Mesendoderm (in vitro differentiated cells): ENCODE measurements at regions not wholly inside any gene's neighbourhood (a gene's known extent, or its start where the extent isn't known, plus 50 kb on each side); places are given as distances from the start of the nearest gene placed in this dataset.
"Not testable (repeated sequence)": the region's sequence is repeated elsewhere in the genome, so short reads cannot be mapped to it uniquely, and the experiment has no call there.

Experiments used
- DNase-seq: peaks from one replicate; pipeline ENCODE4 v3.0.0; 2013
- H2AK5ac ChIP-seq: 2 replicates; pipeline ENCODE4 v1.6.1; 2013; ENCODE audit warnings: low read length, inconsistent platforms
- H2BK120ac ChIP-seq: 2 replicates; pipeline ENCODE4 v1.6.1; 2013; ENCODE audit warnings: low read depth, mild to moderate bottlenecking, low read length, moderate library complexity, mixed read lengths
- H2BK15ac ChIP-seq: replicated peaks from 2 replicates; pipeline ENCODE4 v1.6.1; 2013; ENCODE audit warnings: low read depth, mild to moderate bottlenecking, moderate library complexity
- H2BK5ac ChIP-seq: 2 replicates; pipeline ENCODE4 v1.6.1; 2013; ENCODE audit warnings: low read length, inconsistent platforms
- H3K18ac ChIP-seq: 2 replicates; pipeline ENCODE4 v1.6.1; 2013; ENCODE audit warnings: mild to moderate bottlenecking, low read length, mixed read lengths
- H3K23ac ChIP-seq: one replicate; pipeline ENCODE4 v1.6.1; 2013; ENCODE audit warnings: low read length
- H3K27ac ChIP-seq: 2 replicates; pipeline ENCODE4 v1.5.1; 2013; ENCODE audit warnings: low read depth, mild to moderate bottlenecking, inconsistent platforms, low read length, moderate library complexity
- H3K27me3 ChIP-seq: 2 replicates; pipeline ENCODE4 v1.6.1; 2013; ENCODE audit warnings: low read length, control low read depth, mild to moderate bottlenecking, inconsistent platforms; ENCODE audit not compliant: insufficient read depth, poor library complexity
- H3K36me3 ChIP-seq: 2 replicates; pipeline ENCODE4 v1.6.1; 2013; ENCODE audit warnings: low read length, inconsistent platforms; ENCODE audit not compliant: control insufficient read depth, insufficient read depth
- H3K4ac ChIP-seq: one replicate; pipeline ENCODE4 v1.6.1; 2013; ENCODE audit warnings: low read depth, mild to moderate bottlenecking, low read length, moderate library complexity
- H3K4me1 ChIP-seq: 2 replicates; pipeline ENCODE4 v1.6.1; 2013; ENCODE audit warnings: low read depth, low read length, inconsistent platforms; ENCODE audit not compliant: control insufficient read depth
- H3K4me2 ChIP-seq: 2 replicates; pipeline ENCODE4 v1.6.1; 2013; ENCODE audit warnings: low read length
- H3K4me3 ChIP-seq: 2 replicates; pipeline ENCODE4 v1.5.1; 2013; ENCODE audit warnings: mild to moderate bottlenecking, low read length
- H3K56ac ChIP-seq: one replicate; pipeline ENCODE4 v1.6.1; 2013; ENCODE audit warnings: low read length
- H3K79me1 ChIP-seq: 2 replicates; pipeline ENCODE4 v1.6.1; 2013; ENCODE audit warnings: low read length, inconsistent platforms
- H3K79me2 ChIP-seq: 2 replicates; pipeline ENCODE4 v1.6.1; 2013; ENCODE audit warnings: mild to moderate bottlenecking, low read length; ENCODE audit not compliant: control insufficient read depth, insufficient read depth
- H3K9ac ChIP-seq: 2 replicates; pipeline ENCODE4 v1.6.1; 2013; ENCODE audit warnings: low read length, inconsistent platforms
- H4K5ac ChIP-seq: one replicate; pipeline ENCODE4 v1.6.1; 2013; ENCODE audit warnings: low read length
- H4K8ac ChIP-seq: one replicate; pipeline ENCODE4 v1.6.1; 2013; ENCODE audit warnings: low read depth, mild to moderate bottlenecking, control low read depth, low read length, moderate library complexity
- WGBS: extraction: QIAGEN DNeasy Blood & Tissue Kit; methylation state at CpG from one replicate; pipeline ENCODE4 v1.1.7; 2013; ENCODE audit warnings: low lambda C conversion rate, missing lambda C conversion rate; ENCODE audit not compliant: insufficient coverage; ENCODE audit errors: extremely low coverage; 5-methylcytosine and 5-hydroxymethylcytosine counted together

DNA sequence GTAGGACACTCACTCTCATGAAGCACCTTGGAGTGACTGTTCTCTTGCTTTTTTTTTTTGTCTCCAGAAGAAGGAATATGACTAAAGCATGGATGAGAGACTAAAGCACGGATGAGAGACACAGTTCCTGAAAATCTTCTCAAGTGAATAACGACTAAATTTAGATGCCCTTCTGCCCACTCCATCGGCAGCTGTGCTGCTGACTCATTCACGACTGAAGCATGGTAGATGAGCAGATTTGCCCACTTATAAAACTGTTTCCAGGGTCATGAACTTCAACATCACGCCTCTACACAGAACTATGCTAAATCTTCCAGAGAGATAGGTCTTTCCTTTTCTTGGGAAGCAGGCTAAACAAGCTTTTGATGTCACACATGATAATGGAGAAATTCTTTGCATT, 738.0 kb downstream of the CDY1 start:
- not testable (repeated sequence) for H3K4ac ChIP-seq, H2BK5ac ChIP-seq, H3K4me3 ChIP-seq, H3K27me3 ChIP-seq, H3K18ac ChIP-seq, H3K23ac ChIP-seq, H4K5ac ChIP-seq, H3K4me1 ChIP-seq, H3K9ac ChIP-seq, H3K79me2 ChIP-seq, DNase-seq, H3K56ac ChIP-seq, H3K36me3 ChIP-seq, H3K79me1 ChIP-seq, H3K27ac ChIP-seq, H3K4me2 ChIP-seq, H2AK5ac ChIP-seq, H2BK15ac ChIP-seq, H4K8ac ChIP-seq, H2BK120ac ChIP-seq
- no CpG with 5 or more reads among the region's 5 CpGs for WGBS

- H3K18ac ChIP-seq, H2AK5ac ChIP-seq, H3K79me1 ChIP-seq, H3K9ac ChIP-seq, H2BK120ac ChIP-seq, DNase-seq, H3K23ac ChIP-seq, H3K36me3 ChIP-seq, H2BK5ac ChIP-seq, H3K4ac ChIP-seq, H3K27ac ChIP-seq, H4K8ac ChIP-seq, H3K27me3 ChIP-seq, H3K4me1 ChIP-seq, H3K56ac ChIP-seq, H3K4me2 ChIP-seq, H4K5ac ChIP-seq, H2BK15ac ChIP-seq, H3K79me2 ChIP-seq, H3K4me3 ChIP-seq: not testable (repeated sequence)
- WGBS = no CpG with 5 or more reads among the region's 1 CpG
Measured at GRCh38 chrY:26360472-26360871, 738.6 kb downstream of the CDY1 start.

- not testable (repeated sequence) for H3K56ac ChIP-seq, H3K9ac ChIP-seq, H3K4me3 ChIP-seq, H4K8ac ChIP-seq, DNase-seq, H3K79me1 ChIP-seq, H3K4me1 ChIP-seq, H3K4me2 ChIP-seq, H2AK5ac ChIP-seq, H4K5ac ChIP-seq, H2BK5ac ChIP-seq, H3K18ac ChIP-seq, H3K36me3 ChIP-seq, H3K79me2 ChIP-seq, H3K4ac ChIP-seq, H3K23ac ChIP-seq, H2BK120ac ChIP-seq, H2BK15ac ChIP-seq, H3K27ac ChIP-seq, H3K27me3 ChIP-seq
- no CpG with 5 or more reads among the region's 2 CpGs for WGBS
Measured at GRCh38 chrY:26363442-26363841, 741.5 kb downstream of the CDY1 start.

- not testable (repeated sequence) for H3K27me3 ChIP-seq, H3K4me3 ChIP-seq, H3K4me2 ChIP-seq, H3K18ac ChIP-seq, H3K36me3 ChIP-seq, H2AK5ac ChIP-seq, H3K56ac ChIP-seq, H3K79me2 ChIP-seq, H2BK5ac ChIP-seq, H4K8ac ChIP-seq, H3K9ac ChIP-seq, H3K4ac ChIP-seq, H3K27ac ChIP-seq, H2BK120ac ChIP-seq, DNase-seq, H2BK15ac ChIP-seq, H3K23ac ChIP-seq, H3K4me1 ChIP-seq, H4K5ac ChIP-seq, H3K79me1 ChIP-seq
- no CpG with 5 or more reads among the region's 6 CpGs for WGBS
Measured at GRCh38 chrY:26366091-26366490, 744.2 kb downstream of the CDY1 start.

GRCh38 chrY:26372480-26372879, 750.6 kb downstream of the CDY1 start:
- not testable (repeated sequence) for H3K36me3 ChIP-seq, H3K9ac ChIP-seq, H3K18ac ChIP-seq, H2BK120ac ChIP-seq, H3K4me3 ChIP-seq, H3K79me1 ChIP-seq, H3K23ac ChIP-seq, H2AK5ac ChIP-seq, H3K4me2 ChIP-seq, H2BK15ac ChIP-seq, H3K27me3 ChIP-seq, H2BK5ac ChIP-seq, H3K4me1 ChIP-seq, H3K4ac ChIP-seq, H3K79me2 ChIP-seq, H3K56ac ChIP-seq, H3K27ac ChIP-seq, DNase-seq, H4K5ac ChIP-seq, H4K8ac ChIP-seq
- WGBS = no CpG with 5 or more reads among the region's 1 CpG

DNA sequence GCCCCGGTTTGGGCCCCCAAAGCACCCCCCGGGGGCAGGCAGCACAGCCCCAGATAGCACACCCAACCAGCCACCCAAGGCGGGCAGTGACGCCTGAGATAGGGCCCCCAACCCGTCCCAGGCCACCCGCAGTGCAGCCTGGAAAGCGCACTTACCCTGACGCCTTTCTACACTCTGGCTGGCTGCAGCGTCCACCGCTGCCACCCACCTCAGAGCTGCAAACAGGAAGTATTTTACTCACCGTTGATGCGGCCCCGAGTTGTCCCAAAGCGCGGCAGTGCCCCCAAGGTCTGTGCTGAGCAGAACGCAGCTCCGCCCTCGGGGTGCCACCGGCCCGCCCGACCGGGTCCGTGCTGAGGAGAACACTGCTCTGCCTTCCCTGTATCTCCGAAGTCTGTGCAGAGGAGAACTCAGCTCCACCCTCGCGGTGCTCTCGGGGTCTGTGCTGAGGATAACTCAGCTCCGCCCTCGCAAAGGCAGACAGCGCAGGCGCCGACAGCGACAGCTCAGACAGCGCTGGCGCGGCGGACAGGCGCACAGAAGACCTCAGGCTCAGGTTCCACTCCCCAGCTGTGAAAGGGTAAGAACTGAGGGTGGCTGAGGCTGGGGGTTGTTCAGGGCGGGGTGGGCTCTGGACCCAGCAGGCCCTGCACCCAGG, 786.9 kb downstream of the CDY1 start:
- H3K23ac ChIP-seq = no peak overlapping the region
- H4K8ac ChIP-seq = no peak overlapping the region
- H3K79me1 ChIP-seq = no peaks in the 10 kb centered on the region
- H4K5ac ChIP-seq = no peak overlapping the region
- no peak overlapping the region for H2AK5ac ChIP-seq
- H3K27ac ChIP-seq = no peak overlapping the region
- no peaks in the 10 kb centered on the region for H3K27me3 ChIP-seq
- no peak overlapping the region for H2BK120ac ChIP-seq
- peak; percentile 0 for DNase-seq
- no CpG with 5 or more reads among the region's 39 CpGs for WGBS
- no peak overlapping the region for H2BK5ac ChIP-seq
- H3K4me2 ChIP-seq = no peak overlapping the region
- no peak overlapping the region for H2BK15ac ChIP-seq
- H3K18ac ChIP-seq = no peak overlapping the region
- no peak overlapping the region for H3K9ac ChIP-seq
- H3K4ac ChIP-seq = no peak overlapping the region
- no peak overlapping the region for H3K4me3 ChIP-seq
- no peaks in the 10 kb centered on the region for H3K36me3 ChIP-seq
- H3K79me2 ChIP-seq = no peaks in the 10 kb centered on the region
- H3K56ac ChIP-seq = no peak overlapping the region
- H3K4me1 ChIP-seq = no peaks in the 10 kb centered on the region
